ENCODE measurements at regions not wholly inside any gene's neighbourhood (a gene's known extent, or its start where the extent isn't known, plus 50 kb on each side); places are given as distances from the start of the nearest gene placed in this dataset.
"Not testable (repeated sequence)": the region's sequence is repeated elsewhere in the genome, so short reads cannot be mapped to it uniquely, and the experiment has no call there.

DNA sequence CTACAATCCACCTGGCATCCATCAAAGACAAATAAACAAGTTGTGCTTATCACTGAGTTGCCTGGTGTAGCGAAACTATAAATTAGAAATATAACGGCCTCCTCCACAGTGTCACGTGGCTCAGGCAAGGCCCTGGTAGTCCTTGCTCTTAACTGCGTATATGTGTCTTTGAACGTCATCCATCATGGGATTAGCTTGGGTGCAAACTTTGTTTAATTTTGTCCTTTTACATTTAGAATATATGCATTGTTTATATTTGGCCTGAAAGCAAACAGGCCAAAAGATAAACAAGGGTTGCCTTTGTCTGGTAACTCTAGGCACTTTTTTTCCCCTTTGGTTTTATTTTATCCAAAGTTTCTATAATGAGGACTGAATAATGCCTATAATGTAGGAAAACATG is 184.9 kb downstream of the KIT start:
- no peak for DNase-seq (ENCODE audit: low read depth)
- TF ChIP-seq, protein P1, sequence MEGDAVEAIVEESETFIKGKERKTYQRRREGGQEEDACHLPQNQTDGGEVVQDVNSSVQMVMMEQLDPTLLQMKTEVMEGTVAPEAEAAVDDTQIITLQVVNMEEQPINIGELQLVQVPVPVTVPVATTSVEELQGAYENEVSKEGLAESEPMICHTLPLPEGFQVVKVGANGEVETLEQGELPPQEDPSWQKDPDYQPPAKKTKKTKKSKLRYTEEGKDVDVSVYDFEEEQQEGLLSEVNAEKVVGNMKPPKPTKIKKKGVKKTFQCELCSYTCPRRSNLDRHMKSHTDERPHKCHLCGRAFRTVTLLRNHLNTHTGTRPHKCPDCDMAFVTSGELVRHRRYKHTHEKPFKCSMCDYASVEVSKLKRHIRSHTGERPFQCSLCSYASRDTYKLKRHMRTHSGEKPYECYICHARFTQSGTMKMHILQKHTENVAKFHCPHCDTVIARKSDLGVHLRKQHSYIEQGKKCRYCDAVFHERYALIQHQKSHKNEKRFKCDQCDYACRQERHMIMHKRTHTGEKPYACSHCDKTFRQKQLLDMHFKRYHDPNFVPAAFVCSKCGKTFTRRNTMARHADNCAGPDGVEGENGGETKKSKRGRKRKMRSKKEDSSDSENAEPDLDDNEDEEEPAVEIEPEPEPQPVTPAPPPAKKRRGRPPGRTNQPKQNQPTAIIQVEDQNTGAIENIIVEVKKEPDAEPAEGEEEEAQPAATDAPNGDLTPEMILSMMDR (conservative IDR thresholded peaks at IDR 0.05; ENCODE audit: low read depth, low read length), result no peak
- no peak overlapping the region for H3K4me3 ChIP-seq (ENCODE audit: low read depth, low read length)

DNA sequence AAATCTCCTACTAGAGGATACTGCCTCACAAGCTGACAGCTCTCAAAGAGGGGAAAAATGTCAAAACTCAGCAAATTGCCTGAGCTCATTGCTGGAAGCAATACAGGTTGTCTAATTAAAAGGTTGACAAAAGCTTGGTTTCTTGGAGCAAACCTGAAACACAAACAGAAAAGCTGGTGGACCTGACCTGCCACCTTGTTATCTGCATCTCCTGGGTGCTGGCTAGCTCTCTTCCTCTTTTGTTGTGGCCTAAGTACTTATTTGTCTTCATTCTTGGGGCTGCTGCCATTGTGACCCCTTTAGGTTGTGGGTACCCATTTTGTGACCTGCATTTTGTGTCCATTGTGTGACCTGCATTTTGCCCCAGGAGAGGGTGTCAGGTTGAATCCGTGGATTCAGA is 184.5 kb downstream of the KIT start:
- TF ChIP-seq, protein P1 (conservative IDR thresholded peaks at IDR 0.05; ENCODE audit: low read depth, low read length), result no peak
- no peak overlapping the region for H3K4me3 ChIP-seq (ENCODE audit: low read depth, low read length)
- DNase-seq (ENCODE audit: low read depth), result no peak

DNA sequence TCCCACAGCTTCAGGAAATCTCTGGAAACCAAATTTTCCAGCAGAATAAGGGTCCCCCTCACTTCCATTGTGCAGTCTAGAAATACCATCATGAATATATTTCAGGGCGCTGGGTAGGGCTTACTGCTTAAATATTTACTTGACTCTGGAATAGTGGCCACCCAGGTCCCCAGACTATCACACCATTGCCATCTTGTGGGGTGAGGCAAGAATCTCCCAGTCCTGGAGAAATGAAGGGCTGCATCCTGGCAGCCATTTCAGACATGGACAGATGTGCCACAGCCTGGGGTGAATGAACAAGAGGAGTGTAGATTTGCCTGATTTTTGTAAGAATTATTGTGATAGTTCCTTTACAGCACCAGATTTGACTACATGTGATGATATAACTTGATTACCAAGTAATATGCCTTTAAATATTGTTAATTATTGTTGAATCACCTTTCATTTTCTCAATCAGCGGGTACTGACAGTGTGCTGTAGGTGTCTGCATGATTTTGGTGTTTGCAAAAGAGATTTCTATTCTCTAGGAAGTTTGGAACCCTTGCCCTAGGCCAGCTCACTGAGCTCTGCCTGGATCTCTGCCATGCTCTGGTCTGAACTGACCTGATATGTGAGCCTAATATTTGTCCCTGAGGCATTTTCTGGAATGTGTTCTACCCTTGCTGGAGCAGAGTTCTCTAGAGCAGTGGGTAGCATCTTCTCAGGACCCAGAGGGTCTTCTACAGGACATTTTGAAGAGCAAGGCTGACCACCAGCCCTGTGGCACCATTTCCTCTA is 183.4 kb downstream of the KIT start:
- DNase-seq (ENCODE audit: low read depth), result no peak
- TF ChIP-seq, protein P1 (conservative IDR thresholded peaks at IDR 0.05; ENCODE audit: low read depth, low read length), result peak; percentile 42
- H3K4me3 ChIP-seq (ENCODE audit: low read depth, low read length), result no peak overlapping the region

DNA sequence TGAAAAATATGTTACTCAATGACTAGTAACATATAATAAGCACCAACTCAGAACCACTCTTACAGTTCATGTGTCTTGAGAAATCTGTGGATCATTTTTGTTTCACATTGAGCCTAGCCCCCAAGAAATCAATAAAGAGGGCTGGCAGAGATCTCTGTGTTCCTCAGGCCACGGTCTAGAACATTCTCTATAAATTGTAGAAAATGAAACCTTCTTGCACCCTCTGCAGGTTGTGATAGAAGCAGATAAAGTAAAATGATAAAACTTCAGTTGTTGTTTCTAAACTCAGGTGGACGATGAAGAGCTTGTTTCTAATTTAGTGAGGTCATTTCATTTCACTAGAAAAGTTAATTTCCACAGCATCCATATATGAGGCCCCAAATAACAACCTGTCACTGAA is 182.7 kb downstream of the KIT start:
- TF ChIP-seq, protein P1 (conservative IDR thresholded peaks at IDR 0.05; ENCODE audit: low read depth, low read length), result peak; percentile 4
- H3K4me3 ChIP-seq (ENCODE audit: low read depth, low read length), result no peak overlapping the region
- no peak for DNase-seq (ENCODE audit: low read depth)

DNA sequence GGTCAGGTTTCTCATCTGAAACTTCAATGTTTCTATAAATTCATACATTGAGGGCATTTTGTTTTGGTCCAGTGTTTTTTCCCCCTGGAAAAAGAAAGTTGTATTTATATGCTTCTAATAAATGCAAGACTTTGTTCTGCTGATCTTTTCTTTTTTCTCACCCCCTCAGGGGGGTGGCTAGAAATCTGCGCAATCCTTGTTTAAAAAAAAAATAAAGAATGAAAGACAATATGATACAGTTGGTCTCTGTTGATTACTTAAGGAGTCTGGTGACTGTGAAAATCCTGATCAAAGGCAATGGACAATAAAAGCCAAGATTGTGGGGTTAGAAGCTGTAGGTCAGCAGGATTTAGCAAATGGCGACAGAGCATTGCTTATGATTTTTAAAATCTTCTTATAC is 180.5 kb downstream of the KIT start:
- TF ChIP-seq, protein P1 (conservative IDR thresholded peaks at IDR 0.05; ENCODE audit: low read depth, low read length), result no peak
- H3K4me3 ChIP-seq (ENCODE audit: low read depth, low read length), result no peak overlapping the region
- DNase-seq (ENCODE audit: low read depth), result no peak

DNA sequence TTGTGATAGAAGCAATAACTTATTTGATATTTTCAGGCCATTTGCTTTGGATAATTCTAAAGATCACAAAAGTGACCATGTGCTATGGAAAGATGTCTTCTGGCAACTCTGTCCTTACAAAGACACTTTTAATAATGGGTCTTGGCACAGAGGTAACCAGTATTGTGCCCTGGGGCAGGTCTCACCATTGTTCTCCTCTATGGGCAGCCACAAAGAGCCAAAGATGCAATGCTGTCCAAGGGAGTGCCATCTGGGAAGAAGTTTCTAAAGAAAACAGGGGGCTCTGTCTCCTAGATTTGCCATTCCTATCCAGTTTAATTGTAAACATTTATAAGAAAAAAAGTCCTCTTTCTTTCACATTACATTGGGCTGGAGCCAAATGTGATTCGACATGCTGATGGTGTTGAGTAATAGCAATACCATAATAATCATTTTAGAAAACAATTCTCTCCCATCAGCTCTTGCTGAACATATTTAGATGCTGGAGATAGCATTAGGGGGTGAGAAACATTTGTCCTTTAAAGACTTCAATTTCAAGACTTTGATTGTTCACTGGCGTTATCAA is 179.9 kb downstream of the KIT start:
- H3K4me3 ChIP-seq (ENCODE audit: low read depth, low read length), result no peak overlapping the region
- DNase-seq (ENCODE audit: low read depth), result no peak
- TF ChIP-seq, protein P1 (conservative IDR thresholded peaks at IDR 0.05; ENCODE audit: low read depth, low read length), result no peak

DNA sequence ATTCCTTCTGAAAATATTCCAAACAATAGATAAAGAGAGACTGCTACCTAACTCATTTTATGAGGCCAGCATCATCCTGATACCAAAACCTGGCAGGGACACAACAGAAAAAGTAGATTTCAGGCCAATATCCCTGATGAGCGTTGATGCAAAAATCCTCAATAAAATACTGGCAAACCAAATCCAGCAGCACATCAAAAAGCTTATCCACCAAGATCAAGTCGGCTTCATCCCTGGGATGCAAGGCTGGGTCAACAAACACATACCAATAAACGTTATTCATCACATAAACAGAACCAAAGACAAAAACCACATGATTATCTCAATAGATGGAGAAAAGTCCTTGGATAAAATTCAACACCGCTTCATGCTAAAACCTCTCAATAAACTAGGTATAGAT is 170.6 kb downstream of the KIT start:
- not testable (repeated sequence) for DNase-seq (ENCODE audit: low read depth); H3K4me3 ChIP-seq (ENCODE audit: low read depth, low read length)
